GM10266 (cell line): ENCODE measurements at regions not wholly inside any gene's neighbourhood (a gene's known extent, or its start where the extent isn't known, plus 50 kb on each side); places are given as distances from the start of the nearest gene placed in this dataset.

Experiments
- DNase-seq: peaks from one replicate; pipeline ENCODE4 v3.0.0; 2012; ENCODE audit errors: extremely low spot score
- TF ChIP-seq, protein P1 (sequence below): IDR thresholded peaks from 2 replicates; pipeline ENCODE4 v1.5.1; 2012; ENCODE audit warnings: mild to moderate bottlenecking, low read depth; ENCODE audit not compliant: control insufficient read depth, insufficient read depth; ENCODE audit errors: missing control alignments

GRCh38 chr1:115558275-115558674, 83.5 kb upstream of the VANGL1 start:
- no peak for DNase-seq
- TF ChIP-seq, protein P1, sequence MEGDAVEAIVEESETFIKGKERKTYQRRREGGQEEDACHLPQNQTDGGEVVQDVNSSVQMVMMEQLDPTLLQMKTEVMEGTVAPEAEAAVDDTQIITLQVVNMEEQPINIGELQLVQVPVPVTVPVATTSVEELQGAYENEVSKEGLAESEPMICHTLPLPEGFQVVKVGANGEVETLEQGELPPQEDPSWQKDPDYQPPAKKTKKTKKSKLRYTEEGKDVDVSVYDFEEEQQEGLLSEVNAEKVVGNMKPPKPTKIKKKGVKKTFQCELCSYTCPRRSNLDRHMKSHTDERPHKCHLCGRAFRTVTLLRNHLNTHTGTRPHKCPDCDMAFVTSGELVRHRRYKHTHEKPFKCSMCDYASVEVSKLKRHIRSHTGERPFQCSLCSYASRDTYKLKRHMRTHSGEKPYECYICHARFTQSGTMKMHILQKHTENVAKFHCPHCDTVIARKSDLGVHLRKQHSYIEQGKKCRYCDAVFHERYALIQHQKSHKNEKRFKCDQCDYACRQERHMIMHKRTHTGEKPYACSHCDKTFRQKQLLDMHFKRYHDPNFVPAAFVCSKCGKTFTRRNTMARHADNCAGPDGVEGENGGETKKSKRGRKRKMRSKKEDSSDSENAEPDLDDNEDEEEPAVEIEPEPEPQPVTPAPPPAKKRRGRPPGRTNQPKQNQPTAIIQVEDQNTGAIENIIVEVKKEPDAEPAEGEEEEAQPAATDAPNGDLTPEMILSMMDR: no peak

DNA sequence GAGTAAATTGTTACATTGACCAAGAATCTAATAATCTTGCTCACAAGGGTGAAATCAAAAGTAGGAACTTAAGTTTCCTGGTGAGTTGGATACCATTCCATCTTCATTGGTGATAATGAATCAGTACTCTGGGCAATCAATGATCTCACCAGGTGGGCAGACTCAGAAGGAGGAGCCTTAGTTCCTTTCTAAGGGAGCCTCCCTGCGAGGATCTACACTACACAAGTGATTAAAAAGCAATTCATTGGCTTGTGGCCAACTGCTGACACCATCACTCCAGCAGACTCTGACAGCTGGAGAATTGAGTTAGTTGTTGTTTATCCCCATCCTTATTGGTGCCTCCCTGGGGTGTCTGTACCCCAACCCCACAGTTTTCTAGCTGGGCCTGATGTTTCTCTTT, 84.1 kb upstream of the VANGL1 start:
- TF ChIP-seq, protein P1: no peak
- no peak for DNase-seq

- no peak for DNase-seq
- TF ChIP-seq, protein P1: no peak
Measured at GRCh38 chr1:115556236-115556635, 85.5 kb upstream of the VANGL1 start.

DNA sequence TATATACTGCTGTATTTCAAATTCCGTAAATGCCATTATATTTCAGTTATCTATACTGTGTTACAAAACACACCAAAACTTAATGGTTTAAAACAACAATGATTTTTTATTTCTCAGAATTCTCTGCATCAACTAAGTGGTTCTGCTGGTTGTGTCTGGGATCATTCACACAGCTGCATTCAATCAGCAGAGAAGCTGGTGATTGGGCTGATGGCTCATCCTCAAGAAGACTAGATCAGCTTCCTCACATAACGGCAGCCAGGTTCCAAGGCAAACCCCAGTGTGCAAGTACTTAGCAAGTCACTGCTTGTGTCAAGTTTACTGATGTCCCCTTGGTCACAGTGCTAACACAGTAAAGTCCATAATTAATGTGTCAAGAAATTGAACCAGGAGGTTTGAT, 86.3 kb upstream of the VANGL1 start:
- TF ChIP-seq, protein P1: no peak
- no peak for DNase-seq

DNA sequence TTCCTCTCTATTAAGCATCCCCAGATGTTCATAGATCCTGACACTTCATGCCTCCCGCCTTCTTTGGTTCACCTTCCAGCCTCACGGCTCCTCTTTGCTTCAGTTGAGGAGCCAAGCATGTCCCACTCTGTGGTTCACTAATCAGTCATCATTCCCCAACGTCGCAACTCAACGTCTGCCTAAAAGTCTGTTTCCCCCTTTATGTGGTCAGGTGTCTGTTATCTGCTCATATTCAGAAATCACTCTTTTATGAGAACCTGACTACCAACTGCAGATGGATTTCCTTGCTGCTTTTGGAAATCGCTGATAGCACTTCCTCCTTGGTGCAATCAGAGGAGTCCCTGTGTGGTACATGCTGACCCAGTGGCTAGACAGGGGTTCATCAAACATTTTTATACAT, 94.1 kb upstream of the VANGL1 start:
- no peak for DNase-seq
- TF ChIP-seq, protein P1: no peak

DNA sequence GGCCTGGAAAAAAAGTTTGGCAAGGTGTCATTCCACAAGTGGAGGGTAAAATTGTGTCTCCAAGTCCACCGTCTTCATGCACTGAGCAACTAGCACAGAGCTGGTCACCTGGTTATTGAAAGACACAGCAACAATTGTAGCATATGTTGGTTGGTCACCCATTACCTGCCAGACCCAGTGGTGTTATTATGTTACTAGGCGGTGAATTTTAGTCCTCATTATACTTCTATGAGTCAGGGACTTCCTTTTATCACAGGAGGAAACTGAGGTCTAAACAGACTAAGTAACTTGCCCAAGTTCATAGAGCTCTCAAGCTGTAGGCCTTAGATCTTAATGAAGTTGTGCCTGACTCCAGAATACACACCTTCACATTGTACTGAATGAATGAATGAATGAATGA, 94.9 kb upstream of the VANGL1 start:
- TF ChIP-seq, protein P1: no peak
- DNase-seq: no peak

DNA sequence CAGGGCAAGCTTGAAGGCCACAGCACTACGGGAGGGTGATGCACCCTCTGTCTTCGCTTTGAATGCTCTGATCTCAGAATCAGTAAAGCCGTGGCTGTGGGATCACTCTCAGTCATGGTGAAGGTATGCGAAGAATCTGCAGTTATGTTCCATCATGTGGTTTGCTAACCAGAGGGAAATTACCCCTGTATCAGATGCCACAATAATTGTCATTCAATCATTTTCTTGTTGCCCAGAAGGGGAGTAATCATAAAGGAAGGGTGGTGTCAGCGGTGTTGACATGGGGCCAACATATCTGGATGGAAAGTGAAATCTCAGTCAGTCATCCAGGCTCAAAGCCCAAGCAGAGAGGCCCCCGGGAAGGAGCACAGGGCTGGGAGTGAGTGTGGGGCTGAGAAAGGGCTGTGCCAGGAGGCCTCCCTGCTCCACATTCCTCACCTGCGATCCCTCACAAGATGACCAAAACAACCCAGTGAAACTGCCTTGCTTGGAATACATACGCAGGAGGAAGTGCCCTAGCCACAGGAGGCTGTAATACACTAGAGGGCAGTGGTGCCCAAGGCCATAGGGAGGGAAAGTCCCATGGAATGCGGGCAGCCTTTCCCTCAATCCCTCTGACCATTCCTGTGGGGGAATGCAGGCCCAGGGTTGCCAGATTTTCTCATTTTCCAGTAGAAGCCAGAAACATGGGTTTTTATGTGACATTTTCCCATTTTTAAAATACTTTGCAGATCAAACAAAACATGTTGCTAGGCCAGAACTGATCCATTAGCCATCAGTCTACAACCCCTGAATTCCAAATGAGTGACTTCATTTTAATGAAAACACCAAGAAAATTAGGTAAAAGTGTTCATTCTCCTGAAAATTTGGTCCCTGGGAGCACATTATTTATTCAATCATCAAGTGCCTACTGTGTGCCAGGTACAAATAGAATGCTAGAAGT, 95.7 kb upstream of the VANGL1 start:
- TF ChIP-seq, protein P1: peak; percentile 32
- DNase-seq: no peak
